K562 (cell line): ENCODE measurements at regions not wholly inside any gene's neighbourhood (a gene's known extent, or its start where the extent isn't known, plus 50 kb on each side); places are given as distances from the start of the nearest gene placed in this dataset.

Experiments used
- ATAC-seq: fragments of 200-7000 bp; cut with Tn5 transposase; 3 replicates; pipeline ENCODE4 v1.9.1; 2020; ENCODE audit warnings: moderate library complexity
- BruUV-seq: library from RNA; stranded (reverse); fragments of 400-500 nt; replicated peaks from 2 replicates; lab custom pipeline; 2021; lab: Mats Ljungman, UMichigan
- CTCF ChIA-PET: fragments of 300-600 bp; formaldehyde crosslinking; extraction: SDS; loops from one replicate; lab custom pipeline; 2021; ENCODE audit warnings: low intra/inter-chr PET ratio; lab: Yijun Ruan, JAX
- POLR2A ChIA-PET: fragments of 300-600, 350-650 bp; sonication (Branson Sonifier 250); formaldehyde crosslinking; extraction: SDS; loops from one replicate; lab custom pipeline; 2021; ENCODE audit warnings: antibody characterized with exemption, inconsistent platforms; lab: Yijun Ruan, JAX
- DNase-seq, 4 experiments: peaks; one replicate each; pipeline versions ENCODE4 v3.0.0 to v3.0.0-alpha.2; 2011 to 2018; ENCODE audit warnings: low spot score in 3 of 4, mixed read lengths in 3 of 4; ENCODE audit errors: extremely low read depth in 1 of 4
- FAIRE-seq: peaks from 2 replicates; lab custom pipeline; 2011; peaks lifted over from hg19 to GRCh38; lab: Jason Lieb, UNC
- H2AFZ ChIP-seq: 2 replicates; pipeline ENCODE4 v1.6.0; 2011; ENCODE audit warnings: low read depth, low read length, control low read depth, inconsistent platforms
- H3K27ac ChIP-seq: fragments of 200-600 bp; 3 replicates; pipeline ENCODE4 v1.8.0; 2011; ENCODE audit warnings: low read depth, mild to moderate bottlenecking, control low read depth, inconsistent platforms, low read length, moderate library complexity, mixed read lengths; ENCODE audit errors: extremely low read depth
- H3K27me3 ChIP-seq, 2 experiments: fragments of 300-600 bp in 1 of 2; 2 replicates in 1 of 2; 3 replicates in 1 of 2; pipeline versions ENCODE4 v1.6.0 to v1.8.0; 2011; ENCODE audit warnings: inconsistent platforms in 2 of 2, low read length in 2 of 2, mild to moderate bottlenecking in 1 of 2, mixed read lengths in 1 of 2, moderate library complexity in 1 of 2; ENCODE audit not compliant: control insufficient read depth in 2 of 2, insufficient read depth in 2 of 2
- H3K36me3 ChIP-seq: fragments of 300-600 bp; 3 replicates; pipeline ENCODE4 v1.8.0; 2011; ENCODE audit warnings: mild to moderate bottlenecking, low read length, inconsistent platforms; ENCODE audit not compliant: control insufficient read depth, insufficient read depth
- H3K4me1 ChIP-seq, 2 experiments: fragments of 200-600 bp in 1 of 2; replicated peaks in 1 of 2; 2 replicates in 1 of 2; 3 replicates in 1 of 2; pipeline versions ENCODE4 v1.5.1 to v1.8.0; 2011; ENCODE audit warnings: inconsistent platforms in 2 of 2, low read length in 2 of 2, mild to moderate bottlenecking in 1 of 2, mixed read lengths in 1 of 2, moderate library complexity in 1 of 2; ENCODE audit not compliant: control insufficient read depth in 2 of 2, insufficient read depth in 2 of 2
- H3K4me2 ChIP-seq: 2 replicates; pipeline ENCODE4 v1.6.1; 2011; ENCODE audit warnings: low read length, control low read depth, inconsistent platforms, mixed read lengths; ENCODE audit not compliant: insufficient read depth
- H3K4me3 ChIP-seq: fragments of 200-600 bp; sonication (generic), shearing (Covaris generic); 2 replicates; pipeline ENCODE4 v1.5.1; 2016; ENCODE audit warnings: control low read depth, inconsistent platforms
- H3K79me2 ChIP-seq: fragments of 200-600 bp; 3 replicates; pipeline ENCODE4 v1.8.0; 2011; ENCODE audit warnings: low read length, inconsistent platforms; ENCODE audit not compliant: control insufficient read depth, insufficient read depth
- H3K9ac ChIP-seq, 2 experiments: 2 replicates each; pipeline versions ENCODE4 v1.6.0 to v1.6.1; 2011; ENCODE audit warnings: low read depth in 2 of 2, low read length in 2 of 2, control low read depth in 1 of 2, inconsistent platforms in 1 of 2, mild to moderate bottlenecking in 1 of 2, mixed read lengths in 1 of 2; ENCODE audit not compliant: insufficient read depth in 1 of 2
- H3K9me1 ChIP-seq: one replicate; pipeline ENCODE4 v1.6.0; 2011; ENCODE audit warnings: inconsistent platforms, mild to moderate bottlenecking, low read length, moderate library complexity; ENCODE audit not compliant: control insufficient read depth, insufficient read depth
- H3K9me3 ChIP-seq: replicated peaks from 2 replicates; pipeline ENCODE4 v1.5.1; 2011; ENCODE audit warnings: low read depth, low read length, inconsistent platforms; ENCODE audit not compliant: control insufficient read depth, insufficient read depth
- H4K20me1 ChIP-seq: replicated peaks from 2 replicates; pipeline ENCODE4 v1.6.1; 2011; ENCODE audit warnings: low read length, inconsistent platforms, mixed read lengths; ENCODE audit not compliant: control insufficient read depth, insufficient read depth
- HNRNPUL1 ChIP-seq: fragments of 200-400 bp; formaldehyde crosslinking; IDR thresholded peaks from 2 replicates; pipeline ENCODE4 v1.6.1; 2017; ENCODE audit warnings: low read length
- SIN3A ChIP-seq, 2 experiments: fragments of 150-350 bp in 1 of 2; IDR thresholded peaks; 2 replicates each; pipeline ENCODE4 v1.6.1; 2011 to 2016; ENCODE audit warnings: borderline replicate concordance in 2 of 2, low read depth in 2 of 2, low read length in 2 of 2, mild to moderate bottlenecking in 2 of 2, moderate library complexity in 2 of 2; ENCODE audit not compliant: control insufficient read depth in 1 of 2
- ZNF707 ChIP-seq: fragments of 250-450 bp; sonication (Bioruptor Pico); conservative IDR thresholded peaks from 2 replicates; pipeline ENCODE4 v1.8.0; 2022; ENCODE audit warnings: inconsistent platforms, mild to moderate bottlenecking, moderate library complexity
- WGBS: fragments of 100-300 bp; shearing (Covaris generic); methylation state at CpG from one replicate; pipeline ENCODE4 v1.1.6; 2016; ENCODE audit warnings: low coverage, mixed read lengths; ENCODE audit not compliant: insufficient coverage; ENCODE audit errors: missing lambda C conversion rate; 5-methylcytosine and 5-hydroxymethylcytosine counted together
- in situ Hi-C: fragments of 300-500 bp; cut with MboI; formaldehyde crosslinking; loops from 4 replicates; pipeline ENCODE4 v1.15.0; 2018; ENCODE audit warnings: inconsistent platforms, mixed read lengths
- intact Hi-C: fragments of 100-400 bp; cut with micrococcal nuclease; formaldehyde crosslinking; loops from 2 replicates; pipeline ENCODE4 v1.14.2; 2022
- TF ChIP-seq, protein P1 (sequence below): sonication (generic); formaldehyde crosslinking; IDR thresholded peaks from 2 replicates; pipeline ENCODE4 v1.8.1; 2023; ENCODE audit warnings: missing genetic modification reagents, mild to moderate bottlenecking, borderline replicate concordance

DNA sequence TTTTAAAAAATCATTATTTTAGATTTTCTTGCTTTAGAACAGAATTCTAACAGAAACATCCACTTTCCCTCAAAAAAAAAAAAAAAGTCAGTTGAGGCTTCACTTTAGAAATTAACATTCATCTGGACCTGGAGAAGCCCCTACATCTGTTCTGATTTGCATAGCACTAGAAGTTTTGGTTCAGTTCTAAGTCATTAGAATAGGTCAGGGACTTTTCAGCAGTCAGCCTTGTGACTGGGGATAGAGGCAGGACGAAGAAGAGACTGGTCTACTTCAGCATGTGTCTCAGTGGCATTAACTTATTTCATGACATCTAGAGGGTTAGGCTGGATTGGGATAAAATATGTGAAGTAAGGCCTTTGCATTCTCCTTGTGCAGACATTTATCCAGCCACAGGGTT lies 215.8 kb upstream of the DAB2 start:
- Histone ChIP-seq H3K9me3 (no peaks in the 10 kb centered on the region), H3K9ac (no peak overlapping the region), H3K27me3 (no peaks in the 10 kb centered on the region), H3K4me1 (no peaks in the 10 kb centered on the region), H3K9me1 (no peaks in the 10 kb centered on the region), H3K79me2 (no peaks in the 10 kb centered on the region), H3K4me2 (no peak overlapping the region), H3K36me3 (no peaks in the 10 kb centered on the region), H3K4me3 (no peak overlapping the region), H3K27ac (no peak overlapping the region), H2AFZ (no peak overlapping the region), H4K20me1 (no peaks in the 10 kb centered on the region)
- no peak for ATAC-seq
- in situ Hi-C loops (no loop called here), intact Hi-C loops (no loop called here)
- ChIA-PET POLR2A (no interaction called here), CTCF (no interaction called here)
- TF ChIP-seq HNRNPUL1 (no peak), SIN3A (IDR thresholded peaks at IDR 0.05; ENCODE audit: borderline replicate concordance in 2 of 2, control insufficient read depth in 1 of 2, low read depth in 2 of 2, low read length in 2 of 2) (no peak), ZNF707 (no peak)
- TF ChIP-seq, protein P1, sequence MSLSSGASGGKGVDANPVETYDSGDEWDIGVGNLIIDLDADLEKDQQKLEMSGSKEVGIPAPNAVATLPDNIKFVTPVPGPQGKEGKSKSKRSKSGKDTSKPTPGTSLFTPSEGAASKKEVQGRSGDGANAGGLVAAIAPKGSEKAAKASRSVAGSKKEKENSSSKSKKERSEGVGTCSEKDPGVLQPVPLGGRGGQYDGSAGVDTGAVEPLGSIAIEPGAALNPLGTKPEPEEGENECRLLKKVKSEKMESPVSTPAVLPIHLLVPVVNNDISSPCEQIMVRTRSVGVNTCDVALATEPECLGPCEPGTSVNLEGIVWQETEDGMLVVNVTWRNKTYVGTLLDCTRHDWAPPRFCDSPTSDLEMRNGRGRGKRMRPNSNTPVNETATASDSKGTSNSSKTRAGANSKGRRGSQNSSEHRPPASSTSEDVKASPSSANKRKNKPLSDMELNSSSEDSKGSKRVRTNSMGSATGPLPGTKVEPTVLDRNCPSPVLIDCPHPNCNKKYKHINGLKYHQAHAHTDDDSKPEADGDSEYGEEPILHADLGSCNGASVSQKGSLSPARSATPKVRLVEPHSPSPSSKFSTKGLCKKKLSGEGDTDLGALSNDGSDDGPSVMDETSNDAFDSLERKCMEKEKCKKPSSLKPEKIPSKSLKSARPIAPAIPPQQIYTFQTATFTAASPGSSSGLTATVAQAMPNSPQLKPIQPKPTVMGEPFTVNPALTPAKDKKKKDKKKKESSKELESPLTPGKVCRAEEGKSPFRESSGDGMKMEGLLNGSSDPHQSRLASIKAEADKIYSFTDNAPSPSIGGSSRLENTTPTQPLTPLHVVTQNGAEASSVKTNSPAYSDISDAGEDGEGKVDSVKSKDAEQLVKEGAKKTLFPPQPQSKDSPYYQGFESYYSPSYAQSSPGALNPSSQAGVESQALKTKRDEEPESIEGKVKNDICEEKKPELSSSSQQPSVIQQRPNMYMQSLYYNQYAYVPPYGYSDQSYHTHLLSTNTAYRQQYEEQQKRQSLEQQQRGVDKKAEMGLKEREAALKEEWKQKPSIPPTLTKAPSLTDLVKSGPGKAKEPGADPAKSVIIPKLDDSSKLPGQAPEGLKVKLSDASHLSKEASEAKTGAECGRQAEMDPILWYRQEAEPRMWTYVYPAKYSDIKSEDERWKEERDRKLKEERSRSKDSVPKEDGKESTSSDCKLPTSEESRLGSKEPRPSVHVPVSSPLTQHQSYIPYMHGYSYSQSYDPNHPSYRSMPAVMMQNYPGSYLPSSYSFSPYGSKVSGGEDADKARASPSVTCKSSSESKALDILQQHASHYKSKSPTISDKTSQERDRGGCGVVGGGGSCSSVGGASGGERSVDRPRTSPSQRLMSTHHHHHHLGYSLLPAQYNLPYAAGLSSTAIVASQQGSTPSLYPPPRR (CRISPR knock-in tag), result no peak
- 0% methylated on average over 1 of the region's 1 CpG for WGBS
- BruUV-seq, result no TSS peak
- DNase-seq, result no peak
- FAIRE-seq, result no peak
